ENCODE measurements at regions not wholly inside any gene's neighbourhood (a gene's known extent, or its start where the extent isn't known, plus 50 kb on each side); places are given as distances from the start of the nearest gene placed in this dataset.

DNA sequence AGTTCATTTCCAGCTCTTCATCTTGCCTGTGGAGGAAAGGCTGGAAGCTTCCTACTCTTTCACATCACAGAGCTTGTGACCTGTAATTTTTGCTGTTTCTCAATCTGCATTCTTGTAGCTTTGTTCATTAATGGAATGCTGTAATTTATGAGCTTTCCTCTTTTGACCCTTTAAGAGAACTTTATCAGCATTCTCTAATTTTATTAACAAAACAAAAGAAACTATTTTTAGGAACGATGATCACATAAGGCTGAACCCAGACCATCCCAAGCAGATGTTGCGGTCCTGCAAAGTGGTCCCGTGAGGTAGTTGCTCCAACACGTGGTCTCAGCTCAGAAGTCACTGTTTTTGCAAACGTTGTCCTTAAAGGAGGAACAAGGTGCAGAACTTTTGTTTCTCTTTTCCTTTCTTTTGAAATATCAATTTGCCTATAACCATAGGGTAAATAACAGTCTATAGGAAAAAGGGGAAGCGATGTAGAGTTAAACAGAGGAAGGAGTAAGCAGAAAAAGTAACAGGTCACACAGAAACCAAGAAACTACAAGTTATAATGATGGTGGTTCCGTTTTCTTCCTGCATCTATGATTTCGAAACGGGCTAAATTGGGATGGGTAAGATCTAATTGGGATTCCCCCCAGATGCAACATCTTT lies 121.3 kb upstream of the PHACTR1 start:
- H3K27ac ChIP-seq (ENCODE audit: low read depth, low read length) = no peak overlapping the region
- no peaks in the 10 kb centered on the region for H3K27me3 ChIP-seq (ENCODE audit: control insufficient read depth, insufficient read depth, low read length)
- ChIA-PET POLR2A (no interaction called here), CTCF (interaction anchor here (0.9 to 4.0 kb wide), 6 partner anchors 8 to 1010 kb away, joined by 3 to 17 read pairs (median 5); no protein-coding TSS in a partner anchor)
- DNase-seq (ENCODE audit: low read depth, low spot score) = no peak
- no peak overlapping the region for H3K4me3 ChIP-seq (ENCODE audit: low read depth, low read length)
- no peaks in the 10 kb centered on the region for H3K9me3 ChIP-seq (ENCODE audit: control insufficient read depth, insufficient read depth, low read length)
- TF ChIP-seq, protein P1, sequence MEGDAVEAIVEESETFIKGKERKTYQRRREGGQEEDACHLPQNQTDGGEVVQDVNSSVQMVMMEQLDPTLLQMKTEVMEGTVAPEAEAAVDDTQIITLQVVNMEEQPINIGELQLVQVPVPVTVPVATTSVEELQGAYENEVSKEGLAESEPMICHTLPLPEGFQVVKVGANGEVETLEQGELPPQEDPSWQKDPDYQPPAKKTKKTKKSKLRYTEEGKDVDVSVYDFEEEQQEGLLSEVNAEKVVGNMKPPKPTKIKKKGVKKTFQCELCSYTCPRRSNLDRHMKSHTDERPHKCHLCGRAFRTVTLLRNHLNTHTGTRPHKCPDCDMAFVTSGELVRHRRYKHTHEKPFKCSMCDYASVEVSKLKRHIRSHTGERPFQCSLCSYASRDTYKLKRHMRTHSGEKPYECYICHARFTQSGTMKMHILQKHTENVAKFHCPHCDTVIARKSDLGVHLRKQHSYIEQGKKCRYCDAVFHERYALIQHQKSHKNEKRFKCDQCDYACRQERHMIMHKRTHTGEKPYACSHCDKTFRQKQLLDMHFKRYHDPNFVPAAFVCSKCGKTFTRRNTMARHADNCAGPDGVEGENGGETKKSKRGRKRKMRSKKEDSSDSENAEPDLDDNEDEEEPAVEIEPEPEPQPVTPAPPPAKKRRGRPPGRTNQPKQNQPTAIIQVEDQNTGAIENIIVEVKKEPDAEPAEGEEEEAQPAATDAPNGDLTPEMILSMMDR (IDR thresholded peaks at IDR 0.05; ENCODE audit: low read depth, low read length) = no peak

DNA sequence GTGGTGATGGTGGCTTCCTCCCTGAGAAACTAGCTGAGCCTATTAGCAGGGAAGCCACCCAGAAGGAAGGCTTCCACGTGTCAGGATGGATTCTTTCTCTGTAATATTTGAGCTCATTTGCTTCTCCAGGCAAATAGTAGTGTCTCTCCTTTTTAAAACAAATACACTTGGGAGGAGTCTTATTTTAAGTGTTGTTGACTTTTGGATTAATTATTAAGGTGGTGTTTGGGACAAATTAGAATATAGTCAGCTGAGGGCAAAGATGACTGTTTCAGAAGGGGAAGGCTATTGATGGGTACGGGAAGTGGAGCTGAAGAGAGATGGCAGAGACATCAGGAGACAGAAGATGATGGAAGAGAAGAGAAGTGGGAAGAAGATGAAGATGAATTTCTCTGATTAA lies 119.8 kb upstream of the PHACTR1 start:
- ChIA-PET CTCF (interaction anchor here (0.9 to 1.5 kb wide), 2 partner anchors 9 to 287 kb away, joined by 3 to 5 read pairs; no protein-coding TSS in a partner anchor), POLR2A (no interaction called here)
- no peak for DNase-seq (ENCODE audit: low read depth, low spot score)
- no peak overlapping the region for H3K27ac ChIP-seq (ENCODE audit: low read depth, low read length)
- TF ChIP-seq, protein P1 (IDR thresholded peaks at IDR 0.05; ENCODE audit: low read depth, low read length) = no peak
- H3K27me3 ChIP-seq (ENCODE audit: control insufficient read depth, insufficient read depth, low read length) = no peaks in the 10 kb centered on the region
- no peaks in the 10 kb centered on the region for H3K9me3 ChIP-seq (ENCODE audit: control insufficient read depth, insufficient read depth, low read length)
- H3K4me3 ChIP-seq (ENCODE audit: low read depth, low read length) = no peak overlapping the region

DNA sequence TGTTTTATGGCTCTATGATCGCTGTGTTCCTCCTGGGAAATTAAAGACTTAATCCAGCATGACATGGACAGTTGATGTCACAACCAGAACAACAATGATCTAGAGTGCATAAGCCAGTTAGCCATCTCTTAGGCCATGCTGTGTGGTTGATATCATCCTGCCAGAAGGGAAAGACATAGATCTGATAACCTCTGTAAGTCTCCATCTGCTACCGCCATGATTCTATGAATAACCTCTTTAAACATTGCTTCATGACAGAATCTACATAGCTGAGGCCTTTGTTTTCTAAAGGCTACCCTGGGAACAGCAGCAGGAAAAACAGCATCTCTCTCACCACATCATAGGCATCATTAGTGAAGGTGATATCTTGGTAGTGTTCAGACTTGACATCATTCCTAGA lies 117.6 kb upstream of the PHACTR1 start:
- CTCF ChIA-PET = no interaction called here

DNA sequence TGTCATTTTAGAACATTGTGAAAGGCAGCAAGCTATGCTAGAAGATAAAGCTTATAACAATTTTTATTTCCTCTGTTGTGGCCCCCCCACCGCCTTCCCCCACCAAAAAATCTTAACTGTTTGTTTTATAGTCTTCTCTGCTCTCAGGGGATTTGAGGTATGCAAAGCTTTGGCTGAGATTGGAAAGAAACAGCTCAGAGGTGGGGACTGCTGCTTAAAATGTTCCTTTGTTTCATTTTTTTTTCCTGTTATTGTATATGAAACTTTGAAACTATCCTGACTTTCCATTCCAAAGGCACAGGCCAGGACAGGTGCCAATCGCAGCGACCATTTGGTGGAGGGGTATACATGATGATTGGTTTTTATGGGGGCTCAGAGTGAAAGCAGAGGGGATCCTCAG lies 114.7 kb upstream of the PHACTR1 start:
- no peak overlapping the region for H3K27ac ChIP-seq (ENCODE audit: low read depth, low read length)
- POLR2A ChIA-PET = no interaction called here
- DNase-seq (ENCODE audit: low read depth, low spot score) = no peak
- CTCF ChIA-PET = interaction anchor here (1.2 to 11.0 kb wide), 6 partner anchors 199 to 947 kb away, joined by 3 to 220 read pairs (median 9); partner anchors contain the start of gene EDN1
- no peaks in the 10 kb centered on the region for H3K27me3 ChIP-seq (ENCODE audit: control insufficient read depth, insufficient read depth, low read length)
- no peaks in the 10 kb centered on the region for H3K9me3 ChIP-seq (ENCODE audit: control insufficient read depth, insufficient read depth, low read length)
- TF ChIP-seq, protein P1 (IDR thresholded peaks at IDR 0.05; ENCODE audit: low read depth, low read length) = no peak
- H3K4me3 ChIP-seq (ENCODE audit: low read depth, low read length) = no peak overlapping the region

More for the DNA sequence above, 117.6 kb upstream of the PHACTR1 start:
- H3K4me3 ChIP-seq (ENCODE audit: low read depth, low read length) = no peak overlapping the region
- POLR2A ChIA-PET = no interaction called here
- no peaks in the 10 kb centered on the region for H3K9me3 ChIP-seq (ENCODE audit: control insufficient read depth, insufficient read depth, low read length)
- TF ChIP-seq, protein P1 (IDR thresholded peaks at IDR 0.05; ENCODE audit: low read depth, low read length) = no peak
- DNase-seq (ENCODE audit: low read depth, low spot score) = no peak
- H3K27ac ChIP-seq (ENCODE audit: low read depth, low read length) = no peak overlapping the region
- no peaks in the 10 kb centered on the region for H3K27me3 ChIP-seq (ENCODE audit: control insufficient read depth, insufficient read depth, low read length)

DNA sequence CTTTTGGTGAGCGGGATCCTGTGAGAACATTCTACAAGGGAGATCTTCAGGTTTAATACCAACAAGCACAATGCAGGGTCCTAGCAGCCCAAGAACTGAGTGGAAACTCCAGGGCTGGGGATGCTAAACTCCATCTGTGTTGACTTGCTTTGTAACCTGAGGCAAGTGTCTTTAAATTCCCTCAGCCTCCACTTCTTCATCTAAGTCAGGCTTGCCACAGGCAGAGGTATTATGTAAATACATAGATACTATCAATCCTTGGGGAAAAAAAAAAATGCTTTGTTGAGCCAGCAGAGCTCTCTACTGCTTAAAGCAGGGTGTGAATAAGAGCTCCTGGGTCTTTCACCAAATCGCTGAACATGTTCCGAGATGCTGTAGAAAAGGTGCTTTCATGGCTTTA lies 114.2 kb upstream of the PHACTR1 start:
- TF ChIP-seq, protein P1 (IDR thresholded peaks at IDR 0.05; ENCODE audit: low read depth, low read length) = no peak
- DNase-seq (ENCODE audit: low read depth, low spot score) = no peak
- ChIA-PET CTCF (interaction anchor here (0.9 to 11.0 kb wide), 9 partner anchors 199 to 1027 kb away, joined by 3 to 220 read pairs (median 6); partner anchors contain the start of gene EDN1), POLR2A (no interaction called here)
- Histone ChIP-seq H3K9me3 (ENCODE audit: control insufficient read depth, insufficient read depth, low read length) (no peaks in the 10 kb centered on the region), H3K4me3 (ENCODE audit: low read depth, low read length) (no peak overlapping the region), H3K27me3 (ENCODE audit: control insufficient read depth, insufficient read depth, low read length) (no peaks in the 10 kb centered on the region), H3K27ac (ENCODE audit: low read depth, low read length) (no peak overlapping the region)

Data from AG04450 (cell line).